ENCODE measurements at regions not wholly inside any gene's neighbourhood (a gene's known extent, or its start where the extent isn't known, plus 50 kb on each side); places are given as distances from the start of the nearest gene placed in this dataset.

DNA sequence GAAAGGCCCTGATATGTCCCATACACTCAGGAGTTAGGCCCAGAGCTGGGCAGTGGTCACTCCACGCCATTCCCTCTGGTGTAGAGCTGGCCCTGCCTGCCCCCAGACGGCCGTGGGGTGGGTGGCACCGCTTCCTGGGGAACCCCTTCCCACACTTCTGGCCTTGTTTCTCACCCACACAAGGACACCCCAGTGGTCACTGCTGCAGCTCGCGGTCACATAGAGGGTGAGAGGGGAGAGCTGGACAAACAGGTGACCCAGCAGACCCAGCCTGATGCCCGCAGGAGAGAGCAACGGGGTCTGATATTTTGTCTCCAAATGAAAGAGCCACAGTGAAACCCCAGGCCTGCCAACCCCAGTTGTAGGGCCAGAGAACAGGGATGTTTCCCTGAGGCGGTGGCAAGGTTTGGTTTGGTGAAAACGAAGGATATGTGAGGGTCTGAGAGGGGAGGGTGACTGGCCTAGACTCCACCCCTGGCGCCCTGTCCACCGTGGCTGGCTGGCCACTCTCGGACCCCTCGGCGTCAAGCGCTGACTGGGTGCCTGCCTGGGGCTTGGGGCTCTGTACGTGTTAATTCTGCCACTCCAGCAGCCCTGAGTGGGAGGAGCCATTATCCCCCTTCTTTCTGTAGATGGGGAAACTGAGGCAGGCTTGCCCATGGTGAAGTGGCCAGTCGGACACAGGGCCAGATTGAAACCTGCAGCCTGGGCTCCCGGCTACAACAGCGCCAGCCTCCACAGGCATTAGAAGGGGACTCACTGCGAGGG lies 71.0 kb upstream of the PPARA start:
- DNase-seq, result no peak

DNA sequence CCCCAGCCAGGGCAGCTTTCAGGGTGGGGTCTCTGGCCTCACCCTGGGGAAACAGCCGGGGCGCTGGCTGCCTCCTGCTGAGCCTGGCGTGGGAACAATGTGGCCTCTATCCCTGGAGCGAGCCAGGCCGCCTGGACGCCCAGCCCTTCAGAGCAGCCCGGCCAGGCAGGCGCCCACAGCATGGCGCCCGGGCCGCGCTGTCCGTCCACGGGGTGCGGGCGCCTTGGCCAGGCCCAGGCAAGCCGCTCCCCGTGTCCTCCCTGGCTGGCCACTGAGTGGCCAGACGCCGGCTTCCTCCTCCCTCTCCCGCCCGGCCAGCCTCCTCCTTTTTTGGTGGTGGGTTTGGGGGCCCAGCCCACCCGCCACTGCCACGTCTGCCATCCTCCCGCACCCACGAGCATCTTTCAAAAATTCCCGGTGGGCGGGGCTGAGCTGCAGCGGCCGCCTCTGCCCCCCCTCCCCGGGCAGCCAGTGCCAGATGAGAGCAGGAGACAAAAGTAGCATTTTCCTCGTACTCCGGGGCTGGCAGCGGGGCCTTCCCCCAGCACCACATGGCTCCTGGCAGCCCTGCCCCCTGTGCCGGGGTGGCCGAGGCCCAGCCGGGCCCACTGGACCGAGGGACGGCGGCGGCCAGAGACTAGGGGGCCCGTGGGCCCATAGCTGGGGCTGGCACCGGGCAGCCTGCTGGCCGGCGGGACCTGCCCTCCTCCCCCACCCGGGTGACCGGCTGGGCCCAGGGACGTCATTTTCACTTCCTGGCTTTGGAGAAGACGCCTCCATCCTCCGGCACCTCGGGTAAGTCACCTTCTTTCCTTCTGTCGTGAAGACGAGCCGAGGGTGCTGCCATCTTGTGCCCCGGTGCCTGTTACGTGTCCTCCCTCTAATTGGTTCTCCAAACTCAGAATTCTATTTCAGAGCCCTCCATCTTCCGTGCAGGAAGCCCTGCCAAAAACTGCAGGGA lies 70.2 kb upstream of the PPARA start:
- no peak for DNase-seq

DNA sequence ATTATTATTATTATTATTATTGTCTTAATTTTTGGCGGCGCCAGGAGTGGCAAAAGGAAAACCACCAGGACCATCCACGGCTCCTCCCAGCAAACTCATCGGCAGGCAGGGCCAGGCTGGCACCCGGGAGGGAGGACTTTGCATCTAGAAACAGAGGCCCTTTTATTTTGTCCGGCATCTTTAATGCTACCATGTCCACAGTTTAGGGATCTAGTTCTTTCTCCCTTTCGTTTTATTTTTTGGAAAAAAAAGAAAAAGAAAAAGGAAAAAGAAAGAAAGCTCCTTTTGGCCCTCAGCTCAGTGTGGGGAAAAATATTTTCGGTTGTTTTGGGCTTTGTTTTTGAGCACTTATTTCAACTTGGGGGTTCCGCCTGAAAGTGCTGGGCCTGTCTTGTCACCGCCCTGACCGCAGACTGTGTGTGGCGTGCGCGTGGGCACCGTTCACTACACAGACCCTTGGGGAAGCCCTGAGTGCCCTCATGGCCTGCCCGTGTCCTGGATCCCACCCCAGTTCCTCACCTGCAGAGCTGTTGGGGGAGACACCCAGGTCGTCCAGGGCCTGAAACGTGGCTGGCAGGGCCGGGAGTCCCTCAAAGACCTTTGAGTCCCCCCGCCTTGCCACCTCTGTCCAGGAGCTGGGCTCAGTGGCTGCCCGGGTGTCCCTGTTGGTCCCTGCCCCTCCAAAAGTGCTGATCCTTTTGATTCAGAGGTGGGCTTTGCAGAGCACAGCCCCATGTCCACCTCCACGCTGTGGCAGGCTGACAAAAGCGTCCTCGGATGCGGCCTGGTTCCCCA lies 69.1 kb upstream of the PPARA start:
- no peak for DNase-seq

DNA sequence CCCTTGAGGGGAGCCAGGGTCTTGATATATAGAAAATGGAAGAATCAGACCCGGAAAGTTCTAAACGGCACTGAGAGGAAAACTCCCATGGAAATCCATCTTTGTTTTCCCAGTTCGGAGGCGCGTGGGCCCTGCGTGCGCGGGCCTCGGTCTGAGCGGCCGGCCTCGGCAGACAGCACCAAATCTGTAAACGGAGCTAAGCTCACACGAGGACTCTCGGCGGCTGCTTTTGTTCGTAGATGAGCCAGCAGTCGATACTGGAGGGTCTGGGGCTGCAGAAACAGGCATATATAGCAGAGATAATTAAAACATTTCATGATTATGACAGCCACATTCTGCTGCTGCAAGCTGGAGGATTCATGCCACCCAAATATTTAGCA lies 68.5 kb upstream of the PPARA start:
- no peak for DNase-seq

DNA sequence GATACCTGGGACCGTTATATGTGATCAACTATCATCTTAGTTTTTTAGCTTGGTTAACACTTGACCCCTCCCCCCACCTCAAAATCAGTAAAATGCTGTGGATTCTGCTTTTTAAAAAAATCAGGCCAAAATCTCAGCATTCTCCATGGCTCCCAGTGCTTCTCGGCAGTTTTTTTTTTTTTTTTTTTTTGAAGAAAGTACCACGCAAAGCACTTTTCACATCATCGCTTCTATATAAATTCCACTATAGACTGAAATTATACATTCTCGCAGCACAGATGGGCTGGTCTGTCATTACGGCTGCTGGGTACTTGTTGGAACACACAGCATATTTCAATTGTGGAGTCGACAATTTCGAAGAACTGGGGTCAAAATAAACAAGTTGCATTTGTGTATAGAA lies 67.7 kb upstream of the PPARA start:
- no peak for DNase-seq

DNA sequence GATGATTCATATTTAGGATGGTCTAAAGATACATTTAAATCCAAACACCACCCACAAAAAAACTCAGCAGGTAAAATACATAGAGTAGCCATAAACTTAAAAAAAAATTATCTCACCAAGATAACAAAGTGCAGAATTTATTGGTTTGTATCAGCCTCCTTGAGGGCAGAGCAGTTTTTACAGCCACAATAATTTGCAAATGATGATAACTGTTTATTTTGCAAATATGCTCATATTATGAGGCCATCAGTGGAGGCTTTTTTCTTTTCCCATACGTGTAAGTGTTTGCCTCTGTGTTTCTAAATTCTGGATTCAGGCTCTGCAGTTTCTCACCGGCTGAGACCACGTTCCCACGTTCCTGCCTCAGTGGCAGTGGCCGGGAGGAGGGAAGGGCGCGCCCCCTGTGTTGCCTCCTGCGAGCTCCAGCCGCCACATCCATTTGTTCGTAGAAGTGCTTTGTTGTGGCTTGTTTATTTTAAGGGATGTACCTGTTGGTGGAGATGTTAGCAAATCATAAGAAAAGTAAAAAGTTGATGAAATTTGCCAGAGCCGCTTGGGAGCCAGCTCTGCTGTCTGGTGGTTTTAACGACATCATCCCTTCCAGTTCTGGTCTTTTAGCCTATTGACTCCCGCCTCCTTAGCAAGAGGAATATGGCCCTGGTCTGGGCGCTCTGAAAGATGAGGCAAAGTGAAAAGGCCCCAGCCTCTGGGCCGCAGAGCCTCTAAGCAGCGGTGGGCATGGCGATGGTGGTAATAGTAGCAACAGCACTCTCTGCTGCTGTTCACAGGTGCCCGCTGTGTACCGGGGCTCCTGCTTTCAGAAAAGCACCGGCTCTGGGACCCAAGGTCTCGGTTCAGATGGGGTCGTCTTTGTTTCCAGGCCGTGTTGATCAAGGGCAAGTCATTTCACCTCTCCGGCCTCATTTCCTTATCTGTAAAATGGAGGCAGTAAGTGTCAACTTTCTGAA lies 66.7 kb upstream of the PPARA start:
- no peak for DNase-seq

GRCh38 chr22:46084376-46084775 lies 66.0 kb upstream of the PPARA start:
- no peak for DNase-seq

DNA sequence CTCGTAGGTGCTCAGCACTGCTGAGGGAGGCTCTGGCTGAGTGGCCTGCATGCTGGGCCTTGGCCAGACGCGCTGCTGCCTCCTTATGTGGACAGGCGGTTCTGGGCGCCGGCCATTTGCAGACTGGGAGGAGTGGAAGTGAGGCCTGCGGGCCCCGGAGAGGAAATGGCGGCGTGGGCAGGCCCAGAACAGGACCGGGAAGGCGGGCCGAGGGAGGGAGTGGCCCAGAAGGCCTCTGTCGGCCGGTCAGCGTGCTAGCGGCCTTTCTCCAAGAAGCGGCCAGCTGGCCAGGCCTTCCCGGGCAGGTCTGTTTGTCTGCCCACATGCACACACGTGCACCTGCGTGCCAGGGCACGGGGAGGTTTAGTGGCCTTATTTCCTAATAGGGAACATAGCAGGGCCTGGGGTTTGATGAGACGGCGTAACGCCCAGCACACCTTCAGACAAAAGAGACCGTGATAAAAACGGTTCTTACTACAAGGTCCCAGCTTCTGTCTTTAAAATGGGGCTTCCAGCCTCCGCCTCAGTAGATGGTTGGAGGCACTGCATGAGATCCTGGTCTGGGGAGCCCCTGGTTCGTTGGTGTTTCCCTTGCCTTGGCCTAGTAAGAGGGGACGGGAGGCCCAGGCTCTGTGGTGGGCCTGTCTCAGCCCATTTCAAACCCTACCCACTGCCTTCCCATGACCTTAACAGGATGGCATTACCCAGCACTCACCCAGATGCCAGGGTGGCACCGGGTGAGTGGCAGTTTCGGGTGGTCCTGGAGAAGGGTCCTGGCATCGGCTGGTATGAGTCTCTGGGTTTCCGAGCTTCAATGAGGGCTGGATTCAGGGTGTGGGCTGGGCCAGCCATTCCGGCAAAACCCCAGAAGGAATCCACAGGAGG lies 65.1 kb upstream of the PPARA start:
- no peak for DNase-seq

- no peak for DNase-seq
Observed at GRCh38 chr22:46085828-46086576, 64.3 kb upstream of the PPARA start.

DNA sequence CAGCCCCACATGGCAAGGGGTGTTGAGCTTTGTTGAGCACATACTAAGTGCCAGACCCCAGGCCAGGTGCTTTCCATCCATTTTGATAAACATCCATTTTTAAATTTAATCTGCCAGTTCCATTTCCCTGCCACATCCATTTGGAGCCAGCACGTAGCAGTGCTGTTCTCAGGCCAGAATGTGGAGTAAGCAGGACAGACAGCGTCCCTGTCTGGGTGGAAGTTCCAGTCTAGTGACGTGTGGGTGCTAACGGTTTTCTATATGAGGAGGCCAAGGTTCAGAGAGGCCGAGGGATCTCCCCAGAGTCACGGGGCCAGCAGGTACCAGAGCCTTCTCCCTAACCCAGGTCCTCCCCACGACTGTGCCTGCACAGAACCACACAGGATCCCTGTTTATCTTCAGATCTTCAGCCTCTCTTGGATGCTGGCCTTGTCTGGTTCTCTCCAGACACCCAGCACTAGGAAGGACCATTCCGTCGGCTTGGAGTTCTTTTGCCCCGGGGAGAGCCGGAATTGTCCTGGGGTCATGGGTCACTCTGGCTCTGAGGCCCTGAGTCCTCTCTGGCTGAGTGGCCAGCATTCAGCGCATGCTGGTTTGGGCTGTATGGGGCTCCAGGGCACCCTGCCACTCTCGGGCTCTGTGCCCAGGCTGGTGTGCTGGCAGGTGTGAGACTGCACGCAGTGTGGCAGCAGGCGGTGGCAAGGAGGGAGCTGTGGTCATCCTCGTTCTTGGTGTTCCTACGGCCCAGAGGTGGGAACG lies 63.6 kb upstream of the PPARA start:
- no peak for DNase-seq

DNA sequence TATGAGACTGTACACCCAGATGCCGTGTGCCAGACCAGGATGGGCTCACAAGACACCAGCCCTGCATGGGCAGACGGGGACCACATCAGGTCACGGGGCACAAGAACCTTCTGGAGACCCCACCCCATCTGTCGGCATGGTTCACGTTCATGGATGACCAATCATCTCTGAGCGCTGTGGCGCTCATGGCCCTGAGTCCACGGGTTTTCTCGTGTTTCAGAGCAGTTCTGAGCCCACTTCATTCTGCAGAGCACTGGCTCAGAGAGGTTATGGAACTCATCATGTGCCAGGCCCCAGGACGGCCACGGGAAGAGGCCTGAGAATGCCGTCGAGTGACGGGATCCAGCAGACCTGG lies 63.0 kb upstream of the PPARA start:
- no peak for DNase-seq

DNA sequence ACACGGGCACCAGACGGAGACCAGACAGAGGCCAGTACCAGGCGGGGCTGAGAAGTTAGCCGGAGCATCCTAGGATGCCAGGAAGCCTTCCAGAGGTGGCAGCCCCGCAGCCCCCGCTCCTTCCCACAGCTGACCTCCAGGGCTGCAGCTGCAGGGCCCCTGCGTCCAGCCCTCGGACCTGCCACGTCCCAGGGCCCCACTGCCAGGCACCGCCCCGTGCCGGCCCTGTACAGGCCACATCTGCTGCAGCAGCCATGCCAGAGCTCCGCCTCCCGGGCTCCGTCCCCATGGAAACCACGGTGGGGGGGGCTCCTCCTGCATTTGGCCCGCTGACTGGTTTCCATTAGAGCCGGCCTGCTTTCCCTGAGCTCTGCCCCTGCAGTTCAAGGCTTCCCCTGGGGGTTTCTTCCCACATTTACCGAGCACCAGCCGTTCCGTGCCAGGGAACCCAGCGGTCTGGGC lies 62.5 kb upstream of the PPARA start:
- no peak for DNase-seq

- DNase-seq, result no peak
Observed at GRCh38 chr22:46088541-46089311, 61.6 kb upstream of the PPARA start.

DNA sequence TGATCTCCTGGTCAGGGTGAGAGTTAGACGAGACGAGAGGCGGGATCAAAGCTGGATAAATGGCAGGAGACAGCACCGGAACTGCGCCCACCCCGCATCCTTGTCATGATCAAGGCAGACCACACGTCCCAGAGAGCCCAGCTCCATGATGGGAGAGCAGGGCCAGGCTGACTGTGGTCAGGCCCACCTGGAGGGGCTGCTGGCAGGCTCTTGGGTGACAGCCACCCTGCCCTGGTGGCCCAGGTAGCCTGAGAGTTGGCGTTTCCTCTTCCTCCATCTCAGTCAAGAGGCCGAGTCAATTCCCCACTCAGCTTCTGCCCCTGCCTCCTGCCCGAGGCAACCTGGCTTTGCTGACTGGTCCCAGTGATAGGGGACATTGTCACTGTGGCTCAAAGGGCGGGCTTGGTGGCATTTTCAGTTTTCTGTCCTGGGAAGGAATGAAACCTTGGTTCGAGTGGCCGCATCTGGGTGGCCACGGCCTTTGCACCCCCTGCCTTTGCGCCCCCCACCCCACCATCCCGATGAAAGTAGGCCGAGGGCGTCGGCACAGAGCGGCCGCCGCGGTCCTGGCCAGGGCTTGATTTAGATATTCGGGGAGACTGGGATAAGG lies 60.8 kb upstream of the PPARA start:
- DNase-seq, result no peak

DNA sequence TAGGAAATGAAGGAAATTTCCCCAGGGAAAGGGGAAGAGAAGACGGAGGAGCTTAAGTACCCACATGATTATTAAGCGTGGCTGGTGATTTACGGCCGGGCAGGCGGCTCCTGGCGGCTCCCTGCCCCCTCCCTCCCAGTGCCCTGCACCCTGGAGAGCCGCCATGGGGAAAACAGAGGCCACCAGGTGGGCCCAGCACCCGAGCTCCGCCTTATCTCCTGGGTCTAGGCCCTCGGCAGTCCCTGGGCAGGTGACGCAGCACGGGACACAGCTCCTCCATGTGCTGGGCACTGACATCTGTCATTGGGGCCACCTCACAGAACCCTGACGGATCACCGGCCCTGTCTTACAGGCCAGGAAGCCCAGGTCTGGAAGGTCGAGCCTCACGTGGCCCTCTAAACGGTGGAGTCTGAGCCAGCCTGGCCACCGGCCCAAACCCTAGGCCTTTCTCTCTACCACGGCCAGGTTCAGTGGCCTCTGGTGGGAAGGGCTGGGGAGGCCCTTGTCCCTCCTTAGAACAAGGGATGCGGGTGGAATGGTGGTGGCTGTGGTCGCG lies 60.2 kb upstream of the PPARA start:
- no peak for DNase-seq

GRCh38 chr22:46090631-46091201 lies 59.6 kb upstream of the PPARA start:
- DNase-seq, result no peak

DNA sequence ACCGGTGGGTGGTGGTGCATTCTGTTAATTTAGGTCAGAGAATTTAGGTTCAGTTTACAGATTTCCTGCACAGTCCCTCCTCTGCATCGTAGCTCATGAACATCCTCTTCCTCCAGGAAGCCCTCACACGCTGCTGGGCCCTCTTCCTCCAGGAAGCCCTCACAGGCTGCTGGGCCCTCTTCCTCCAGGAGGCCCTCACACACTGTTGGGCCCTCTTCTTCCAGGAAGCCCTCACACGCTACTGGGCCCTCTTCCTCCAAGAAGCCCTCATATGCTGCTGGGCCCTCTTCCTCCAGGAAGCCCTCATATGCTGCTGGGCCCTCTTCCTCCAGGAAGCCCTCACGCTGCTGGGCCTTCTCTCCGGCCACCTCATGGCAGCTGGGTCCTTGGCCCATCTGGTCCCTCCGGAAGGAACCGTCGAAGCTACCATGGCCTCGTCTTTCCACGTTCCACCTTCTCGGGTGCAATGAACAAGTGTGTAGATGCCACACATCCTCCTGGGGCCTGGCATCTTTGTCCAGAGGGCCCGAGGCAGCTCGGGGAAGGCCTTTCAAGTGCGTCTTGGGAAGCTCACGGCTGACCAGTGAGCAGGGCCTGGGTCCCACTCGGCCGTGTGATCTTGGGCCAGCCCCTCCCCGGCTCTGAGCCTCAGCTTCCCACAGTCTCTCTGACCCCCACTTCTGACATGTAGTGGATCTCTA lies 58.9 kb upstream of the PPARA start:
- DNase-seq, result no peak
